HepG2 (cell line): ENCODE measurements at regions not wholly inside any gene's neighbourhood (a gene's known extent, or its start where the extent isn't known, plus 50 kb on each side); places are given as distances from the start of the nearest gene placed in this dataset.

Experiments used
- ATAC-seq: fragments of 200-7000 bp; cut with Tn5 transposase; 3 replicates; pipeline ENCODE4 v1.9.1; 2020; ENCODE audit warnings: mild to moderate bottlenecking, moderate library complexity
- BruUV-seq: library from RNA; stranded (reverse); fragments of 400-500 nt; replicated peaks from 2 replicates; lab custom pipeline; 2021; lab: Mats Ljungman, UMichigan
- CTCF ChIA-PET: fragments of 300-600 bp; formaldehyde crosslinking; extraction: SDS; loops from one replicate; lab custom pipeline; 2021; ENCODE audit warnings: low total read pairs, inconsistent platforms, low intra/inter-chr PET ratio; lab: Yijun Ruan, JAX
- POLR2A ChIA-PET: fragments of 350-600 bp; sonication (Branson Sonifier 250); formaldehyde crosslinking; loops from one replicate; lab custom pipeline; 2020; ENCODE audit warnings: antibody characterized with exemption, inconsistent platforms; lab: Yijun Ruan, JAX
- DNase-seq: peaks from one replicate; pipeline ENCODE4 v3.0.0-alpha.2; 2015; ENCODE audit warnings: low spot score
- FAIRE-seq: peaks from 3 replicates; lab custom pipeline; 2011; peaks lifted over from hg19 to GRCh38; lab: Jason Lieb, UNC
- H2AFZ ChIP-seq: one replicate; pipeline ENCODE4 v1.6.1; 2011; ENCODE audit warnings: low read length, inconsistent platforms
- H3K27ac ChIP-seq: fragments of 300-600 bp; 3 replicates; pipeline ENCODE4 v1.8.0; 2011; ENCODE audit warnings: mixed run types, mild to moderate bottlenecking, mixed read lengths, low read length, inconsistent platforms; ENCODE audit not compliant: insufficient read depth; ENCODE audit errors: extremely low read length
- H3K27me3 ChIP-seq, 2 experiments: fragments of 200-600 bp in 1 of 2; 2 replicates in 1 of 2; 3 replicates in 1 of 2; pipeline versions ENCODE4 v1.6.0 to v1.8.0; 2011; ENCODE audit warnings: low read length in 2 of 2, mild to moderate bottlenecking in 2 of 2, moderate library complexity in 2 of 2, inconsistent platforms in 1 of 2; ENCODE audit not compliant: insufficient read depth in 2 of 2, control insufficient read depth in 1 of 2
- H3K36me3 ChIP-seq, 2 experiments: fragments of 200-600 bp in 1 of 2; replicated peaks in 1 of 2; 2 replicates in 1 of 2; 3 replicates in 1 of 2; pipeline versions ENCODE4 v1.5.1 to v1.8.0; 2011; ENCODE audit warnings: low read length in 2 of 2, inconsistent platforms in 1 of 2; ENCODE audit not compliant: insufficient read depth in 2 of 2, control insufficient read depth in 1 of 2
- H3K4me1 ChIP-seq: 2 replicates; pipeline ENCODE4 v1.5.1; 2012; ENCODE audit warnings: low read length, inconsistent platforms; ENCODE audit not compliant: insufficient read depth
- H3K4me2 ChIP-seq: 2 replicates; pipeline ENCODE4 v1.6.0; 2011; ENCODE audit warnings: low read depth, low read length, inconsistent platforms
- H3K4me3 ChIP-seq, 3 experiments: fragments of 200-600 bp in 1 of 3; sonication (generic), shearing (Covaris generic) in 1 of 3; replicated peaks in 1 of 3; 2 replicates each; pipeline ENCODE4 v1.5.1; 2011 to 2016; ENCODE audit warnings: low read length in 3 of 3, inconsistent platforms in 2 of 3, low read depth in 2 of 3, mild to moderate bottlenecking in 2 of 3, control low read depth in 1 of 3, mixed read lengths in 1 of 3; ENCODE audit not compliant: insufficient read depth in 1 of 3
- H3K79me2 ChIP-seq: one replicate; pipeline ENCODE4 v1.6.1; 2011; ENCODE audit warnings: low read length, inconsistent platforms; ENCODE audit not compliant: insufficient read depth
- H3K9ac ChIP-seq: 2 replicates; pipeline ENCODE4 v1.6.0; 2011; ENCODE audit warnings: mild to moderate bottlenecking, low read depth, low read length, inconsistent platforms; ENCODE audit not compliant: insufficient read depth
- H3K9me3 ChIP-seq: 2 replicates; pipeline ENCODE4 v1.5.1; 2012; ENCODE audit warnings: mild to moderate bottlenecking, low read length
- H4K20me1 ChIP-seq: 2 replicates; pipeline ENCODE4 v1.6.0; 2011; ENCODE audit warnings: inconsistent platforms, mild to moderate bottlenecking, low read length, moderate library complexity; ENCODE audit not compliant: insufficient read depth
- ARNTL ChIP-seq: sonication (generic); formaldehyde crosslinking; IDR thresholded peaks from 2 replicates; pipeline ENCODE4 v1.4.0; 2020; ENCODE audit warnings: mild to moderate bottlenecking, missing genetic modification reagents
- FOXP1 ChIP-seq, 2 experiments: fragments of 450-650 bp in 1 of 2; IDR thresholded peaks; 2 replicates each; pipeline ENCODE4 v1.6.1; 2017 to 2018; ENCODE audit warnings: antibody characterized with exemption in 1 of 2
- MXD4 ChIP-seq: IDR thresholded peaks from 2 replicates; pipeline ENCODE4 v1.6.1; 2016; ENCODE audit warnings: mild to moderate bottlenecking, missing biosample characterization, missing genetic modification reagents
- MXI1 ChIP-seq: IDR thresholded peaks from 3 replicates; pipeline ENCODE4 v1.6.1; 2012; ENCODE audit warnings: low read depth, low read length, inconsistent platforms, borderline replicate concordance
- RARG ChIP-seq: sonication (generic); formaldehyde crosslinking; IDR thresholded peaks from 2 replicates; pipeline ENCODE4 v1.4.0; 2020; ENCODE audit warnings: low read depth, mild to moderate bottlenecking, missing genetic modification reagents
- RFX5 ChIP-seq: IDR thresholded peaks from 2 replicates; pipeline ENCODE4 v1.6.1; 2011; ENCODE audit warnings: low read depth, low read length, improper control_type of control experiment
- ZBTB33 ChIP-seq: sonication (generic); formaldehyde crosslinking; IDR thresholded peaks from 2 replicates; pipeline ENCODE4 v1.4.0; 2020; ENCODE audit warnings: missing genetic modification reagents
- ZBTB39 ChIP-seq: sonication (generic); formaldehyde crosslinking; IDR thresholded peaks from 2 replicates; pipeline ENCODE4 v1.5.0; 2020; ENCODE audit warnings: missing genetic modification reagents
- ZBTB7A ChIP-seq: sonication (generic); formaldehyde crosslinking; IDR thresholded peaks from 2 replicates; pipeline ENCODE4 v1.8.0; 2022; ENCODE audit warnings: mild to moderate bottlenecking, missing genetic modification reagents
- ZNF446 ChIP-seq: sonication (generic); formaldehyde crosslinking; IDR thresholded peaks from 2 replicates; pipeline ENCODE4 v1.5.0; 2020; ENCODE audit warnings: mild to moderate bottlenecking, missing genetic modification reagents
- ZNF609 ChIP-seq: sonication (generic); formaldehyde crosslinking; IDR thresholded peaks from 2 replicates; pipeline ENCODE4 v1.4.0; 2020; ENCODE audit warnings: mild to moderate bottlenecking, missing genetic modification reagents, borderline replicate concordance
- ZNF724P ChIP-seq: sonication (generic); formaldehyde crosslinking; IDR thresholded peaks from 2 replicates; pipeline ENCODE4 v1.8.0; 2022; ENCODE audit warnings: missing genetic modification reagents, borderline replicate concordance
- ZNF761 ChIP-seq: sonication (generic); formaldehyde crosslinking; conservative IDR thresholded peaks from 2 replicates; pipeline ENCODE4 v1.4.0; 2020; ENCODE audit warnings: mild to moderate bottlenecking, missing genetic modification reagents
- ZNF839 ChIP-seq: sonication (generic); formaldehyde crosslinking; IDR thresholded peaks from 2 replicates; pipeline ENCODE4 v1.4.0; 2020; ENCODE audit warnings: missing genetic modification reagents, mild to moderate bottlenecking, borderline replicate concordance
- ZSCAN31 ChIP-seq: sonication (generic); formaldehyde crosslinking; IDR thresholded peaks from 2 replicates; pipeline ENCODE4 v1.5.0; 2020; ENCODE audit warnings: low read depth, mild to moderate bottlenecking, missing genetic modification reagents
- WGBS: methylation state at CpG from one replicate; pipeline ENCODE4 v1.1.6; 2017; ENCODE audit warnings: low lambda C conversion rate; 5-methylcytosine and 5-hydroxymethylcytosine counted together
- in situ Hi-C: cut with HindIII; loops from 2 replicates; pipeline ENCODE4 v1.10.0; 2017; ENCODE audit warnings: low pct_unique_long_range_greater_than_20kb; ENCODE audit not compliant: extremely low pct_ligation_motif_present
- intact Hi-C: fragments of 100-400 bp; cut with micrococcal nuclease; formaldehyde crosslinking; loops from one replicate; pipeline ENCODE4 v1.10.0; 2022; ENCODE audit not compliant: unreplicated experiment
- TF ChIP-seq, protein P1 (sequence below): IDR thresholded peaks from 2 replicates; pipeline ENCODE4 v1.6.1; 2016

- Histone ChIP-seq H3K27me3 (no peaks in the 10 kb centered on the region; a peak in 1 of 5 replicates), H3K9ac (no peak overlapping the region), H2AFZ (no peak overlapping the region), H3K4me1 (no peaks in the 10 kb centered on the region; the same call in 1 of the 2 replicates), H3K27ac (no peak overlapping the region), H3K4me3 (no peak overlapping the region), H3K9me3 (no peaks in the 10 kb centered on the region), H3K79me2 (no peaks in the 10 kb centered on the region), H4K20me1 (no peaks in the 10 kb centered on the region), H3K36me3 (no peaks in the 10 kb centered on the region), H3K4me2 (no peak overlapping the region)
- in situ Hi-C loops, result no loop called here
- no peak for DNase-seq
- FAIRE-seq, result no peak
- intact Hi-C loops, result no loop called here
- 0% methylated on average over 1 of the region's 1 CpG for WGBS
- no peak for ATAC-seq
- POLR2A ChIA-PET, result no interaction called here
- no TSS peak for BruUV-seq
- CTCF ChIA-PET, result no interaction called here
- TF ChIP-seq ZNF761 (CRISPR knock-in tag) (no peak), FOXP1 (IDR thresholded peaks at IDR 0.05) (no peak), FOXP1 (CRISPR knock-in tag; IDR thresholded peaks at IDR 0.05) (no peak), ZNF724P (CRISPR knock-in tag) (no peak), RFX5 (no peak), MXD4 (no peak), ZBTB7A (CRISPR knock-in tag) (no peak), RARG (CRISPR knock-in tag) (no peak), ZNF446 (no peak), ZSCAN31 (CRISPR knock-in tag) (no peak), ZBTB33 (CRISPR knock-in tag) (no peak), MXI1 (no peak), ZBTB39 (no peak), ARNTL (CRISPR knock-in tag) (no peak), ZNF609 (CRISPR knock-in tag) (no peak), ZNF839 (CRISPR knock-in tag) (no peak)
- TF ChIP-seq, protein P1, sequence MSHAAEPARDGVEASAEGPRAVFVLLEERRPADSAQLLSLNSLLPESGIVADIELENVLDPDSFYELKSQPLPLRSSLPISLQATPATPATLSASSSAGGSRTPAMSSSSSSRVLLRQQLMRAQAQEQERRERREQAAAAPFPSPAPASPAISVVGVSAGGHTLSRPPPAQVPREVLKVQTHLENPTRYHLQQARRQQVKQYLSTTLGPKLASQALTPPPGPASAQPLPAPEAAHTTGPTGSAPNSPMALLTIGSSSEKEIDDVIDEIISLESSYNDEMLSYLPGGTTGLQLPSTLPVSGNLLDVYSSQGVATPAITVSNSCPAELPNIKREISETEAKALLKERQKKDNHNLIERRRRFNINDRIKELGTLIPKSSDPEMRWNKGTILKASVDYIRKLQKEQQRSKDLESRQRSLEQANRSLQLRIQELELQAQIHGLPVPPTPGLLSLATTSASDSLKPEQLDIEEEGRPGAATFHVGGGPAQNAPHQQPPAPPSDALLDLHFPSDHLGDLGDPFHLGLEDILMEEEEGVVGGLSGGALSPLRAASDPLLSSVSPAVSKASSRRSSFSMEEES, result no peak
These were observed 483.3 kb downstream of the ZSWIM6 start for GRCh38 chr5:61815339-61815738.
